ENCODE measurements at regions not wholly inside any gene's neighbourhood (a gene's known extent, or its start where the extent isn't known, plus 50 kb on each side); places are given as distances from the start of the nearest gene placed in this dataset.

DNA sequence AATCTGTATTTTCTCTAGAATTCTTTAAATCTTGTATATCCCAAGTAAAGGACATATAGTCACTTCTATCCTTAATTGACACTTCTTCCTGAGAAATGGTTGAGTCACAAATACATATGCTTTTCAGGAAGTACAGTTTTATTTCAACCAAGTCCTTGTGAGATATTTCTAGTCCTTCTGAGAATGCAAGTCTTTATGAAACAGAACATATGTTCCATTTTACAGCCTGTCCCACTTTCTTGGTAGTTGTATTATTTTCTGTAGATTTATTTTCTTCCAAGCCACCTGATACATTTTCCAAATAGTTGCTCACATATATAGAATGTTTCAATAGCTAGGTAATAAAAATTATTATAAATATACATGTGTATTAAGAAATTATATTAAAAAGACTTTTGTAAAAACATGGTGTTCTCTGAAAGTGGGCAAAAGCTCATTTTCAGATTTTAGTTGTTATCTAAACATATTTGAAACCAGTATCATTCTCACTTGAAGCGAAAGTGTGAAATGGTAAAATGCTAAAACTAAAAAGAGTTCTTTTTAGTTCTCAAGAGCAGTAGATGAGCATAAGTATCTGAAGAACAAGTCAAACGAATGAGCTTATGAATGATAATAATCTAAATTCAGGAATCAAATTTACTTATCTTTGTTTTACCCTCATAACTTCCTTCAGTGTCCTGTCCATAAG is 468.0 kb downstream of the EPHA5 start:
- Histone ChIP-seq H3K4me2 (replicated peaks; ENCODE audit: extremely low read depth, low read length, poor library complexity, severe bottlenecking) (no peak overlapping the region), H2AFZ (ENCODE audit: insufficient read depth, low read depth, low read length, poor library complexity, severe bottlenecking) (no peak overlapping the region), H3K4me3 (replicated peaks in 1 of 3; ENCODE audit: low read depth in 2 of 3, low read length in 3 of 3) (no peak overlapping the region), H4K20me1 (ENCODE audit: insufficient read depth, low read length) (no peaks in the 10 kb centered on the region), H3K27me3 (ENCODE audit: control insufficient read depth in 2 of 2, insufficient read depth in 2 of 2, low read length in 2 of 2) (no peaks in the 10 kb centered on the region), H3K27ac (ENCODE audit: low read depth in 1 of 2, low read length in 2 of 2) (no peak overlapping the region), H3K79me2 (ENCODE audit: insufficient read depth, low read length) (no peaks in the 10 kb centered on the region), H3K9ac (ENCODE audit: insufficient read depth, low read length, poor library complexity, severe bottlenecking) (no peak overlapping the region), H3K9me3 (replicated peaks in 1 of 2; ENCODE audit: control insufficient read depth in 1 of 2, insufficient read depth in 1 of 2, low read length in 2 of 2) (no peaks in the 10 kb centered on the region), H3K4me1 (ENCODE audit: control insufficient read depth in 1 of 2, insufficient read depth in 2 of 2, low read length in 2 of 2) (no peaks in the 10 kb centered on the region), H3K36me3 (replicated peaks in 1 of 2; ENCODE audit: control insufficient read depth in 1 of 2, insufficient read depth in 2 of 2, low read length in 2 of 2) (no peaks in the 10 kb centered on the region)
- peaks cover 0 to 2% (median 0%) of the 10 kb centered on the region in 7 donors for H3K9me3 Mint-ChIP-seq
- no peak overlapping the region for H3K27ac Mint-ChIP-seq
- intact Hi-C loops (cut with micrococcal nuclease) = no loop called here
- no peaks in the 10 kb centered on the region for H3K27me3 Mint-ChIP-seq (ENCODE audit: low read depth in 3 of 3)
- no peaks in the 10 kb centered on the region for H3K4me1 Mint-ChIP-seq
- H3K4me3 Mint-ChIP-seq = no peak overlapping the region
- no peak for DNase-seq
- WGBS (ENCODE audit: insufficient coverage) = no CpG with 5 or more reads among the region's 2 CpGs
- no peaks in the 10 kb centered on the region for H3K36me3 Mint-ChIP-seq
- TF ChIP-seq, protein P1, sequence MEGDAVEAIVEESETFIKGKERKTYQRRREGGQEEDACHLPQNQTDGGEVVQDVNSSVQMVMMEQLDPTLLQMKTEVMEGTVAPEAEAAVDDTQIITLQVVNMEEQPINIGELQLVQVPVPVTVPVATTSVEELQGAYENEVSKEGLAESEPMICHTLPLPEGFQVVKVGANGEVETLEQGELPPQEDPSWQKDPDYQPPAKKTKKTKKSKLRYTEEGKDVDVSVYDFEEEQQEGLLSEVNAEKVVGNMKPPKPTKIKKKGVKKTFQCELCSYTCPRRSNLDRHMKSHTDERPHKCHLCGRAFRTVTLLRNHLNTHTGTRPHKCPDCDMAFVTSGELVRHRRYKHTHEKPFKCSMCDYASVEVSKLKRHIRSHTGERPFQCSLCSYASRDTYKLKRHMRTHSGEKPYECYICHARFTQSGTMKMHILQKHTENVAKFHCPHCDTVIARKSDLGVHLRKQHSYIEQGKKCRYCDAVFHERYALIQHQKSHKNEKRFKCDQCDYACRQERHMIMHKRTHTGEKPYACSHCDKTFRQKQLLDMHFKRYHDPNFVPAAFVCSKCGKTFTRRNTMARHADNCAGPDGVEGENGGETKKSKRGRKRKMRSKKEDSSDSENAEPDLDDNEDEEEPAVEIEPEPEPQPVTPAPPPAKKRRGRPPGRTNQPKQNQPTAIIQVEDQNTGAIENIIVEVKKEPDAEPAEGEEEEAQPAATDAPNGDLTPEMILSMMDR (IDR thresholded peaks at IDR 0.05) = no peak

DNA sequence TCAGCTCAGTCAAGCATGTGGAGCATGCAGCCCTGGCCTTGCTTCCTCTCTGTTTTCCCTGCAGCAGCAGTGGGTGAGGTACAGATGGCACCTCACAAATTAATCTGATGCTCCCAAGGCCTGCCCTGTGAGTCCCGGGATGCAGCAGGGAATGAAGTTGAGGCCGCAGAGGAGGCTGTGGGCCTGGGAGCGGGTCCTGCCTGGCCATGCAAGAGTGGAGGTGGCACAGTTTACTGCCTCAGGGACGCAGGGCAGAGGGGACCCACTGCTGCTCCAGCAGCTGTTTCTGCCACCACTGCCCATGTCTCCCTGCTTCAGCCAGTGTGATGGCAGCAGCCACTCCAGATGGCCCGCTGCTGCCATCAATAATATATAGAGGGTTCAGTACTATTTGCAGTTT is 474.6 kb downstream of the EPHA5 start:
- no peak for DNase-seq
- Histone ChIP-seq H3K79me2 (ENCODE audit: insufficient read depth, low read length) (no peaks in the 10 kb centered on the region), H3K4me2 (replicated peaks; ENCODE audit: extremely low read depth, low read length, poor library complexity, severe bottlenecking) (no peak overlapping the region), H3K36me3 (replicated peaks in 1 of 2; ENCODE audit: control insufficient read depth in 1 of 2, insufficient read depth in 2 of 2, low read length in 2 of 2) (no peaks in the 10 kb centered on the region), H4K20me1 (ENCODE audit: insufficient read depth, low read length) (no peaks in the 10 kb centered on the region), H2AFZ (ENCODE audit: insufficient read depth, low read depth, low read length, poor library complexity, severe bottlenecking) (no peak overlapping the region), H3K9ac (ENCODE audit: insufficient read depth, low read length, poor library complexity, severe bottlenecking) (no peak overlapping the region), H3K9me3 (replicated peaks in 1 of 2; ENCODE audit: control insufficient read depth in 1 of 2, insufficient read depth in 1 of 2, low read length in 2 of 2) (peaks cover 7% of the 10 kb centered on the region in 2 donors), H3K4me3 (replicated peaks in 1 of 3; ENCODE audit: low read depth in 2 of 3, low read length in 3 of 3) (no peak overlapping the region), H3K27me3 (ENCODE audit: control insufficient read depth in 2 of 2, insufficient read depth in 2 of 2, low read length in 2 of 2) (no peaks in the 10 kb centered on the region), H3K27ac (ENCODE audit: low read depth in 1 of 2, low read length in 2 of 2) (no peak overlapping the region), H3K4me1 (ENCODE audit: control insufficient read depth in 1 of 2, insufficient read depth in 2 of 2, low read length in 2 of 2) (no peaks in the 10 kb centered on the region)
- Mint-ChIP-seq H3K36me3 (no peaks in the 10 kb centered on the region), H3K4me3 (no peak overlapping the region), H3K27ac (no peak overlapping the region), H3K27me3 (ENCODE audit: low read depth in 3 of 3) (peaks cover 0 to 1% (median 0%) of the 10 kb centered on the region in 3 donors), H3K9me3 (peaks cover 0 to 8% (median 2%) of the 10 kb centered on the region in 7 donors), H3K4me1 (no peaks in the 10 kb centered on the region)
- intact Hi-C loops (cut with micrococcal nuclease) = no loop called here
- TF ChIP-seq, protein P1 (IDR thresholded peaks at IDR 0.05) = no peak
- WGBS (ENCODE audit: insufficient coverage) = 89% methylated on average over 4 of the region's 5 CpGs

Data from CD14-positive monocyte (primary cell).